ENCODE measurements at regions not wholly inside any gene's neighbourhood (a gene's known extent, or its start where the extent isn't known, plus 50 kb on each side); places are given as distances from the start of the nearest gene placed in this dataset.

DNA sequence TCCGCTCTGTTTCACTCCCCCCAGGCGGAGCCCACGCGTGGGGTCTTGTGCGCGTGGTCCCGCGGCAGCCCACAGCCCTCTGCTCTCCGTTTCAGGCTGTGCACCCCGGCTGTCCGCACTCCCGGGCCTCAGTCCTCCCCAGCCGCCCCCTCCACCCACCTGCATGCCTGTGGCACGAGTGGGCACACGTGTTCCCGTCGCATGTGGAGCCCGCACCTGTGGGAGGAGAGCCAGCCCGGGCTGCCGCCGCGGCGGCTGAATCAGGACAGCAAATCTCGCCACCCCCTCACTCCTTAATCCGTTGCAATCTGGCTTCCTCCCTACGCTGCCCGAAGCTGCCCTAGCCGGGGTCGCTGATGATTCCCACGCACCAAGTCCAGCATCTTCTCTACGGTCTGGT lies 69.9 kb upstream of the GRIN2A start:
- TF ChIP-seq, protein P1, sequence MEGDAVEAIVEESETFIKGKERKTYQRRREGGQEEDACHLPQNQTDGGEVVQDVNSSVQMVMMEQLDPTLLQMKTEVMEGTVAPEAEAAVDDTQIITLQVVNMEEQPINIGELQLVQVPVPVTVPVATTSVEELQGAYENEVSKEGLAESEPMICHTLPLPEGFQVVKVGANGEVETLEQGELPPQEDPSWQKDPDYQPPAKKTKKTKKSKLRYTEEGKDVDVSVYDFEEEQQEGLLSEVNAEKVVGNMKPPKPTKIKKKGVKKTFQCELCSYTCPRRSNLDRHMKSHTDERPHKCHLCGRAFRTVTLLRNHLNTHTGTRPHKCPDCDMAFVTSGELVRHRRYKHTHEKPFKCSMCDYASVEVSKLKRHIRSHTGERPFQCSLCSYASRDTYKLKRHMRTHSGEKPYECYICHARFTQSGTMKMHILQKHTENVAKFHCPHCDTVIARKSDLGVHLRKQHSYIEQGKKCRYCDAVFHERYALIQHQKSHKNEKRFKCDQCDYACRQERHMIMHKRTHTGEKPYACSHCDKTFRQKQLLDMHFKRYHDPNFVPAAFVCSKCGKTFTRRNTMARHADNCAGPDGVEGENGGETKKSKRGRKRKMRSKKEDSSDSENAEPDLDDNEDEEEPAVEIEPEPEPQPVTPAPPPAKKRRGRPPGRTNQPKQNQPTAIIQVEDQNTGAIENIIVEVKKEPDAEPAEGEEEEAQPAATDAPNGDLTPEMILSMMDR (IDR thresholded peaks at IDR 0.05) = no peak
- TF ChIP-seq POLR2A (IDR thresholded peaks at IDR 0.05) = no peak
